ENCODE measurements at regions not wholly inside any gene's neighbourhood (a gene's known extent, or its start where the extent isn't known, plus 50 kb on each side); places are given as distances from the start of the nearest gene placed in this dataset.

- no peak for DNase-seq
These were observed 333.8 kb upstream of the AKR1E2 start for GRCh38 chr10:4492202-4492601.

GRCh38 chr10:4488904-4489303, 337.1 kb upstream of the AKR1E2 start:
- no peak for DNase-seq

- no peak for DNase-seq
These were observed 340.4 kb upstream of the AKR1E2 start for GRCh38 chr10:4485636-4486035.

GRCh38 chr10:4483811-4484210, 342.2 kb upstream of the AKR1E2 start:
- DNase-seq = no peak

GRCh38 chr10:4482659-4483058, 343.3 kb upstream of the AKR1E2 start:
- no peak for DNase-seq

GRCh38 chr10:4481192-4481591, 344.8 kb upstream of the AKR1E2 start:
- no peak for DNase-seq

- DNase-seq = no peak
These were observed 346.7 kb upstream of the AKR1E2 start for GRCh38 chr10:4479342-4479741.

GRCh38 chr10:4477664-4478063, 348.3 kb upstream of the AKR1E2 start:
- no peak for DNase-seq

GRCh38 chr10:4475827-4476490, 350.0 kb upstream of the AKR1E2 start:
- no peak for DNase-seq

GRCh38 chr10:4474829-4475228, 351.2 kb upstream of the AKR1E2 start:
- no peak for DNase-seq

- DNase-seq = no peak
These were observed 352.0 kb upstream of the AKR1E2 start for GRCh38 chr10:4473977-4474376.

GRCh38 chr10:4472190-4472904, 353.7 kb upstream of the AKR1E2 start:
- DNase-seq = no peak

- DNase-seq = no peak
These were observed 355.7 kb upstream of the AKR1E2 start for GRCh38 chr10:4470231-4470835.

- DNase-seq = no peak
These were observed 358.5 kb upstream of the AKR1E2 start for GRCh38 chr10:4467481-4467880.

- no peak for DNase-seq
These were observed 365.7 kb upstream of the AKR1E2 start for GRCh38 chr10:4460267-4460666.

- no peak for DNase-seq
These were observed 366.5 kb upstream of the AKR1E2 start for GRCh38 chr10:4459531-4459930.

- no peak for DNase-seq
These were observed 368.4 kb upstream of the AKR1E2 start for GRCh38 chr10:4457597-4457996.

GRCh38 chr10:4456776-4457175, 369.2 kb upstream of the AKR1E2 start:
- no peak for DNase-seq

- no peak for DNase-seq
These were observed 369.7 kb upstream of the AKR1E2 start for GRCh38 chr10:4456279-4456678.

GRCh38 chr10:4453950-4454349, 372.1 kb upstream of the AKR1E2 start:
- DNase-seq = no peak

GRCh38 chr10:4453276-4453675, 372.7 kb upstream of the AKR1E2 start:
- no peak for DNase-seq

- DNase-seq = peak in 1 of 51 donors; percentile 14
These were observed 374.8 kb upstream of the AKR1E2 start for GRCh38 chr10:4450981-4451908.
